22Rv1 (cell line): ENCODE measurements at regions not wholly inside any gene's neighbourhood (a gene's known extent, or its start where the extent isn't known, plus 50 kb on each side); places are given as distances from the start of the nearest gene placed in this dataset.

Experiments
- ZFX ChIP-seq: fragments of 450-650 bp; IDR thresholded peaks from 2 replicates; pipeline ENCODE4 v1.6.1; 2017; ENCODE audit warnings: antibody characterized with exemption, borderline replicate concordance
- TF ChIP-seq, protein P1 (sequence below): fragments of 450-650 bp; IDR thresholded peaks from 2 replicates; pipeline ENCODE4 v1.5.1; 2017; ENCODE audit warnings: mild to moderate bottlenecking

- TF ChIP-seq, protein P1, sequence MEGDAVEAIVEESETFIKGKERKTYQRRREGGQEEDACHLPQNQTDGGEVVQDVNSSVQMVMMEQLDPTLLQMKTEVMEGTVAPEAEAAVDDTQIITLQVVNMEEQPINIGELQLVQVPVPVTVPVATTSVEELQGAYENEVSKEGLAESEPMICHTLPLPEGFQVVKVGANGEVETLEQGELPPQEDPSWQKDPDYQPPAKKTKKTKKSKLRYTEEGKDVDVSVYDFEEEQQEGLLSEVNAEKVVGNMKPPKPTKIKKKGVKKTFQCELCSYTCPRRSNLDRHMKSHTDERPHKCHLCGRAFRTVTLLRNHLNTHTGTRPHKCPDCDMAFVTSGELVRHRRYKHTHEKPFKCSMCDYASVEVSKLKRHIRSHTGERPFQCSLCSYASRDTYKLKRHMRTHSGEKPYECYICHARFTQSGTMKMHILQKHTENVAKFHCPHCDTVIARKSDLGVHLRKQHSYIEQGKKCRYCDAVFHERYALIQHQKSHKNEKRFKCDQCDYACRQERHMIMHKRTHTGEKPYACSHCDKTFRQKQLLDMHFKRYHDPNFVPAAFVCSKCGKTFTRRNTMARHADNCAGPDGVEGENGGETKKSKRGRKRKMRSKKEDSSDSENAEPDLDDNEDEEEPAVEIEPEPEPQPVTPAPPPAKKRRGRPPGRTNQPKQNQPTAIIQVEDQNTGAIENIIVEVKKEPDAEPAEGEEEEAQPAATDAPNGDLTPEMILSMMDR, result no peak
- TF ChIP-seq ZFX, result no peak
These were observed 241.3 kb upstream of the ANO3 start for GRCh38 chr11:26090651-26091050.
